Stimulated activated CD4-positive, alpha-beta T cell treated with anti-CD3 and anti-CD28 coated beads, Interleukin-1b, Interleukin-23, amount 100 ng/mL, for 24 hours (primary cell): ENCODE measurements at regions not wholly inside any gene's neighbourhood (a gene's known extent, or its start where the extent isn't known, plus 50 kb on each side); places are given as distances from the start of the nearest gene placed in this dataset.
"Not testable (repeated sequence)": the region's sequence is repeated elsewhere in the genome, so short reads cannot be mapped to it uniquely, and the experiment has no call there.

Source experiments
- DNase-seq, 4 experiments: peaks; one replicate each; pipeline ENCODE4 v3.0.0-alpha.2; 2020; ENCODE audit warnings: low read depth in 4 of 4, low spot score in 1 of 4

GRCh38 chr2:16395601-16396000 lies 270.0 kb downstream of the CYRIA start:
- DNase-seq = no peak

- DNase-seq = no peak
These were observed 270.6 kb downstream of the CYRIA start for GRCh38 chr2:16394986-16395550.

GRCh38 chr2:16394072-16394985 lies 271.3 kb downstream of the CYRIA start:
- DNase-seq = no peak

- DNase-seq = no peak
These were observed 272.0 kb downstream of the CYRIA start for GRCh38 chr2:16393500-16394071.

- no peak for DNase-seq
These were observed 272.8 kb downstream of the CYRIA start for GRCh38 chr2:16392647-16393499.

- no peak for DNase-seq
These were observed 273.6 kb downstream of the CYRIA start for GRCh38 chr2:16391986-16392385.

- no peak for DNase-seq
These were observed 275.1 kb downstream of the CYRIA start for GRCh38 chr2:16390561-16390960.

- no peak for DNase-seq
These were observed 276.0 kb downstream of the CYRIA start for GRCh38 chr2:16389611-16390010.

- not testable (repeated sequence) for DNase-seq
These were observed 277.3 kb downstream of the CYRIA start for GRCh38 chr2:16388199-16388830.

- no peak for DNase-seq
These were observed 278.1 kb downstream of the CYRIA start for GRCh38 chr2:16387461-16387984.

GRCh38 chr2:16386431-16386830 lies 279.2 kb downstream of the CYRIA start:
- no peak for DNase-seq

- no peak for DNase-seq
These were observed 279.6 kb downstream of the CYRIA start for GRCh38 chr2:16386031-16386430.

GRCh38 chr2:16385341-16385740 lies 280.3 kb downstream of the CYRIA start:
- DNase-seq = no peak

GRCh38 chr2:16383411-16383810 lies 282.2 kb downstream of the CYRIA start:
- no peak for DNase-seq

GRCh38 chr2:16382451-16382850 lies 283.2 kb downstream of the CYRIA start:
- DNase-seq = no peak

- no peak for DNase-seq
These were observed 284.1 kb downstream of the CYRIA start for GRCh38 chr2:16381511-16381910.

GRCh38 chr2:16379901-16380300 lies 285.7 kb downstream of the CYRIA start:
- not testable (repeated sequence) for DNase-seq

GRCh38 chr2:16379061-16379460 lies 286.6 kb downstream of the CYRIA start:
- not testable (repeated sequence) for DNase-seq

GRCh38 chr2:16378031-16378430 lies 287.6 kb downstream of the CYRIA start:
- DNase-seq = no peak

GRCh38 chr2:16375981-16376380 lies 289.7 kb downstream of the CYRIA start:
- no peak for DNase-seq

- DNase-seq = no peak
These were observed 290.3 kb downstream of the CYRIA start for GRCh38 chr2:16375351-16375750.
